Caco-2 (cell line): ENCODE measurements at regions not wholly inside any gene's neighbourhood (a gene's known extent, or its start where the extent isn't known, plus 50 kb on each side); places are given as distances from the start of the nearest gene placed in this dataset.

Experiments used
- BruUV-seq: library from RNA; stranded (reverse); fragments of 400-500 nt; replicated peaks from 2 replicates; lab custom pipeline; 2021; lab: Mats Ljungman, UMichigan
- CTCF ChIA-PET: fragments of 300-600 bp; sonication (Branson Sonifier 250); formaldehyde crosslinking; loops from one replicate; lab custom pipeline; 2022; ENCODE audit warnings: antibody characterized with exemption; lab: Charles Lee
- POLR2A ChIA-PET: fragments of 300-600 bp; sonication (Branson Sonifier 250); formaldehyde crosslinking; loops from one replicate; lab custom pipeline; 2022; ENCODE audit warnings: antibody characterized with exemption; lab: Charles Lee
- DNase-seq, 2 experiments: peaks; one replicate each; pipeline versions ENCODE4 v3.0.0 to v3.0.0-alpha.2; 2020 to 2022
- H3K27me3 ChIP-seq: replicated peaks from 2 replicates; pipeline ENCODE4 v1.6.0; 2011; ENCODE audit warnings: low read length; ENCODE audit not compliant: control insufficient read depth, insufficient read depth
- H3K36me3 ChIP-seq: 2 replicates; pipeline ENCODE4 v1.5.1; 2011; ENCODE audit warnings: low read length; ENCODE audit not compliant: control insufficient read depth, insufficient read depth
- H3K4me1 ChIP-seq: fragments of 250-450 bp; sonication (Bioruptor Pico); 2 replicates; pipeline ENCODE4 v1.5.1; 2020; ENCODE audit warnings: mild to moderate bottlenecking
- H3K4me3 ChIP-seq: 2 replicates; pipeline ENCODE4 v1.5.1; 2011; ENCODE audit warnings: low read depth, mild to moderate bottlenecking, control low read depth, low read length
- H3K9me3 ChIP-seq: fragments of 250-450 bp; sonication (Bioruptor Pico); 2 replicates; pipeline ENCODE4 v1.5.1; 2020; ENCODE audit warnings: mild to moderate bottlenecking, moderate library complexity
- H3K27ac Mint-ChIP-seq: one replicate; pipeline ENCODE4 v1.8.0; 2022; ENCODE audit warnings: mixed read lengths; ENCODE audit not compliant: unreplicated experiment
- H3K27me3 Mint-ChIP-seq: one replicate; pipeline ENCODE4 v1.8.0; 2022; ENCODE audit warnings: mixed read lengths; ENCODE audit not compliant: insufficient read depth, unreplicated experiment
- H3K36me3 Mint-ChIP-seq: one replicate; pipeline ENCODE4 v1.8.0; 2022; ENCODE audit warnings: mild to moderate bottlenecking, mixed read lengths; ENCODE audit not compliant: insufficient read depth, unreplicated experiment
- H3K4me1 Mint-ChIP-seq: one replicate; pipeline ENCODE4 v1.8.0; 2022; ENCODE audit warnings: low read depth, mixed read lengths; ENCODE audit not compliant: unreplicated experiment
- H3K4me3 Mint-ChIP-seq: one replicate; pipeline ENCODE4 v1.8.0; 2022; ENCODE audit warnings: mild to moderate bottlenecking, moderate library complexity, mixed read lengths; ENCODE audit not compliant: unreplicated experiment
- H3K9me3 Mint-ChIP-seq: one replicate; pipeline ENCODE4 v1.8.0; 2022; ENCODE audit warnings: mixed read lengths; ENCODE audit not compliant: unreplicated experiment
- CTCF ChIP-seq, 2 experiments: fragments of 200-600 bp in 1 of 2; IDR thresholded peaks; 1 replicate in 1 of 2; 2 replicates in 1 of 2; pipeline versions ENCODE4 v1.5.1 to v1.8.0; 2011 to 2022; ENCODE audit warnings: antibody characterized with exemption in 1 of 2, control low read depth in 1 of 2, inconsistent platforms in 1 of 2, low read depth in 1 of 2, low read length in 1 of 2, mild to moderate bottlenecking in 1 of 2, moderate library complexity in 1 of 2; ENCODE audit not compliant: insufficient read depth in 1 of 2, severe bottlenecking in 1 of 2, unreplicated experiment in 1 of 2
- intact Hi-C: fragments of 100-400 bp; cut with micrococcal nuclease; formaldehyde crosslinking; loops from one replicate; pipeline ENCODE4 v1.10.0; 2022; ENCODE audit not compliant: unreplicated experiment

DNA sequence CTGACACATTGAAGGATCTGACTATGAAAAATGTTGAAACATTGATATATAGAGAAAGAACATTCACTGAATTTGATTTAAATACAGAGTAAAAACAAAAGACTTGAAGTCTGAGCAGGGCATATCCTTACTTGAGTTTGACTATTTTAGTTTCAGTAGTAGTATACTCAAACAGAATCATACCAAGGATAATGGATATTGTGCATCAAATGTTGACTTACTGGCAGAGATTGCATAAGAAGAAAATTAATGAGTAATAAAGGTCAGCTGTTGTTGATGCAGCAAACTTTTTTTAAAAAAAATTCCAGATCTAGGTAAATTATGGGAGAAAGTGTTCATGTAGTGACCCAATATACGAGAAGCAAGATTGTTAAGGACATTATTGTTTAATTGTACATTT is 94.5 kb upstream of the APOOL start:
- no peaks in the 10 kb centered on the region for H3K36me3 ChIP-seq
- TF ChIP-seq CTCF (IDR thresholded peaks at IDR 0.05; ENCODE audit: insufficient read depth in 1 of 2, low read depth in 1 of 2, low read length in 1 of 2, severe bottlenecking in 1 of 2, unreplicated experiment in 1 of 2), result no peak
- H3K9me3 Mint-ChIP-seq, result no peaks in the 10 kb centered on the region
- intact Hi-C loops, result loop anchor here (5.0 kb wide), 1 partner anchor 143 kb away; no protein-coding TSS in a partner anchor
- H3K4me1 ChIP-seq, result no peaks in the 10 kb centered on the region
- no peak overlapping the region for H3K27ac Mint-ChIP-seq
- no peaks in the 10 kb centered on the region for H3K4me1 Mint-ChIP-seq
- no peak overlapping the region for H3K4me3 Mint-ChIP-seq
- H3K4me3 ChIP-seq, result no peak overlapping the region
- no peaks in the 10 kb centered on the region for H3K9me3 ChIP-seq
- H3K27me3 ChIP-seq, result no peaks in the 10 kb centered on the region
- no TSS peak for BruUV-seq
- no peaks in the 10 kb centered on the region for H3K36me3 Mint-ChIP-seq
- no peak for DNase-seq
- ChIA-PET POLR2A (no interaction called here), CTCF (no interaction called here)
- no peaks in the 10 kb centered on the region for H3K27me3 Mint-ChIP-seq

DNA sequence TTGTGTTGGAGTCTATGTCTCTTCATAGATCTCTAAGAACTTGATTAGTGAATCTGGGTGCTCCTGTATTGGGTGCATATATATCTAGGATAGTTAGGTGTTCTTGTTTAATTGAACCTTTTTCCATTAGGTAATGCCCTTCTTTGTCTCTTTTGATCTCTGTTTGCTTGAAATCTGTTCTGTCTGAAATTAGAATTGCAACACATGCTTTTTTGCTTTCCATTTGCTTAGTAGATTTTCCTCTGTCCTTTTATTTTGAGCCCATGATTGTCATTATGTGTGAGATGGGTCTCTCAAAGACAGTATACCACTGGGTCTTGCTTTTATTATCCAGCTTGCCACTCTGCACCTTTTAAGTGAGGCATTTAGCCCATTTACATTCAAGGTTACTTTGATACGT is 79.1 kb upstream of the APOOL start:
- Histone ChIP-seq H3K9me3 (no peaks in the 10 kb centered on the region), H3K36me3 (no peaks in the 10 kb centered on the region), H3K4me1 (no peaks in the 10 kb centered on the region), H3K27me3 (no peaks in the 10 kb centered on the region), H3K4me3 (no peak overlapping the region)
- Mint-ChIP-seq H3K27me3 (no peaks in the 10 kb centered on the region), H3K4me3 (no peak overlapping the region), H3K4me1 (no peaks in the 10 kb centered on the region), H3K36me3 (no peaks in the 10 kb centered on the region), H3K9me3 (no peaks in the 10 kb centered on the region), H3K27ac (no peak overlapping the region)
- ChIA-PET CTCF (no interaction called here), POLR2A (no interaction called here)
- no peak for TF ChIP-seq CTCF (IDR thresholded peaks at IDR 0.05; ENCODE audit: insufficient read depth in 1 of 2, low read depth in 1 of 2, low read length in 1 of 2, severe bottlenecking in 1 of 2, unreplicated experiment in 1 of 2)
- DNase-seq, result no peak
- no TSS peak for BruUV-seq
- intact Hi-C loops, result no loop called here

- Mint-ChIP-seq H3K4me3 (no peak overlapping the region), H3K36me3 (no peaks in the 10 kb centered on the region), H3K27me3 (no peaks in the 10 kb centered on the region), H3K27ac (no peak overlapping the region), H3K9me3 (no peaks in the 10 kb centered on the region), H3K4me1 (no peaks in the 10 kb centered on the region)
- POLR2A ChIA-PET, result no interaction called here
- DNase-seq, result no peak
- no peaks in the 10 kb centered on the region for H3K36me3 ChIP-seq
- CTCF ChIA-PET, result no interaction called here
- H3K27me3 ChIP-seq, result no peaks in the 10 kb centered on the region
- BruUV-seq, result no TSS peak
- TF ChIP-seq CTCF (IDR thresholded peaks at IDR 0.05; ENCODE audit: insufficient read depth in 1 of 2, low read depth in 1 of 2, low read length in 1 of 2, severe bottlenecking in 1 of 2, unreplicated experiment in 1 of 2), result no peak
- intact Hi-C loops, result no loop called here
- H3K9me3 ChIP-seq, result no peaks in the 10 kb centered on the region
- no peak overlapping the region for H3K4me3 ChIP-seq
- H3K4me1 ChIP-seq, result no peaks in the 10 kb centered on the region
Observed at GRCh38 chrX:84932814-84933213, 70.9 kb upstream of the APOOL start.
